Non-pigmented ciliary epithelial cell (primary cell): ENCODE measurements at regions not wholly inside any gene's neighbourhood (a gene's known extent, or its start where the extent isn't known, plus 50 kb on each side); places are given as distances from the start of the nearest gene placed in this dataset.

Experiments
- DNase-seq: peaks from one replicate; pipeline ENCODE4 v3.0.0-alpha.2; 2010; ENCODE audit warnings: low read depth

GRCh38 chr3:14336749-14337598 lies 65.4 kb upstream of the SLC6A6 start:
- DNase-seq: no peak

GRCh38 chr3:14337828-14338227 lies 64.6 kb upstream of the SLC6A6 start:
- DNase-seq: no peak

- no peak for DNase-seq
Measured at GRCh38 chr3:14338242-14338641, 64.2 kb upstream of the SLC6A6 start.

GRCh38 chr3:14338898-14339458 lies 63.4 kb upstream of the SLC6A6 start:
- no peak for DNase-seq

DNA sequence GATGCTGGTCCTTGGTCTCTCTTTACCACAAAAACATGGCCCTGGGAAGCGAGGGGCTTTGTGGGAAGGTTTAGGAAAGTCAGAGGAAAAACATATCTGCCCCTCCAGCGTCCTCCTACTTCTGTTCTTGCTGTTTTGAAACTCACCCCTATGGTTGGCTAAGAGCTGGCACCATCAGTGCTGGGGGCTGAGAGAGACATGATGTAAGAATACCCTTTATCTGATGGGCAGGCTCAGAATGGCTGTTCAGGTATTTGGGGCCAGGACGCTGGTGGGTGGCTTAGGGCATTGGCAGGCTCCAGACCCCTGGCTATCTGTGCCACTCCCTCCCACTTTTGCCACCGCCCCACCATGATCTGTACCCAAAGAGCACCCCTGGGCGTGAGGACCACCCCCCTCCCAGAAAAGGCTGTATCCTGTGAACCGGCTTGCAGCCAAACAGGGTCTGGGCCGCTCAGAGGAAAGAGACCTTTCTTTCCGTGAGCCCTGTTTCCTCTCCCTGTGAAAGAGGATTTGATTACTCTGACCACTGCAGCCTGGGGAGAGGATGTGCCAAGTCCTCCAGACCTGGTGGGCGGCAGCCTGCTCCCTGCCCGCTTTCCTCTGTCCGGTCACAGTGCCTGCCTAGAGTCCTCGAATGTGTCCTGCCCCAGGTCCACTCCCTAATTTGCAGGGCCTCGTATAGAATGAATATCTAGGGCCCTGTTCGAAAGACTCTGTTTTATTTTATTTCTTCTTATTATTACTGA lies 61.3 kb upstream of the SLC6A6 start:
- DNase-seq: no peak

DNA sequence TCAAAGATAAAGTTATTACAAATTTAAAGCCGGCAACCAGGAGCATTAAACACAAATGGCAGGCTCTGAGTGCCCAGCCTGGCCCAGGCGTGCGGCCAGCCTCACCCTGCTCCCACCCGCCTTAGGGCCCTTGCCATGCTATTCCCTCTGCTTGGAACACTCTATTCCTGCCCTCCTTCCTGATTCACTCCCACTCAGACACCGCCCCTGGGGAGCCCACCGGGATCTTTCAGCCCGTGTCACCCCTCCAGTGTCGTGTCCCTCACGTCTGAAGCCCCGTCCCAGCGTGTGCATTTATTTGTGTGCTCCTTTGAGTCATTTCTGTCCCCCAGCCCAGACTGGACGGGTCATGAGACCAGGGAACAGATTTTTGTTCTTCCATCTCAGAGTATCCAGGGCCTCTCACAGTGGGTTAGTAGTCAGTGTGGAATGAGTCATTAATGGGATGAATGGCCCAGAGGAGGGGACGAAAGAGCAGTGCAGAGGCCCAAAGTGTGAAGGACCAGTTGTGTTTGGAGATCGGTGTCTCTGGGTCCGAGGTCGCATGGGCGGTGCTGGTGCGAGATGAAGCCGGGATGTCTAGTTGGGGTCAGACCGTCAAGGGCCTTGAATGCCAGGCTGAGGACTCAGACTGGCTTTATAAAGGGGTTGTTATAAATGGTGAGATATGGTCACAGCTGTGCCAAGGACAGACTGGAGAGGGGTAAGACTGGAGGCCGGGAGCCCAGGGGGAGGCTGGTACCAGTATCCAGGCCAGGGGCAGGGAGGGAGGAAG lies 58.9 kb upstream of the SLC6A6 start:
- DNase-seq: no peak

DNA sequence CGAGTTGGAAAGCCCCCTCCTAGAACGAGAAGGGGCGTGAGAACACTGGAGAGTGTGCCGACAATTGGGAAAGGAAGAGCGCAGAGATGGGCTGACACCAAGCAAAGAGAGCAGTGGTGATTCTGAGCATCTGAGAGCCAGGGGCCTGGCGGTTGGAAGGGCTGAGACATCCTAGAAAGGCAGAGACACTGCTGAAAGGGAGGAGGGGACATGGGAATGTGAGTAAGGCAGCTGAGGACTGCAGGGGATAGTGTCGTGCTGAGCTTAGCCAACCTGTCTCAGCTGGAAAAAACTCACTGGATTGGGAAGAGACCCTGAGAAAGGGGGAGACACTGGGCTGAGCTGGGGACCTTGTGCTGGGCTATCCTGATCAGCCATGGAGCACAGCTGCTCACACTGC lies 58.1 kb upstream of the SLC6A6 start:
- DNase-seq: no peak

GRCh38 chr3:14345496-14346150 lies 56.8 kb upstream of the SLC6A6 start:
- DNase-seq: no peak

- no peak for DNase-seq
Measured at GRCh38 chr3:14346191-14346590, 56.2 kb upstream of the SLC6A6 start.

DNA sequence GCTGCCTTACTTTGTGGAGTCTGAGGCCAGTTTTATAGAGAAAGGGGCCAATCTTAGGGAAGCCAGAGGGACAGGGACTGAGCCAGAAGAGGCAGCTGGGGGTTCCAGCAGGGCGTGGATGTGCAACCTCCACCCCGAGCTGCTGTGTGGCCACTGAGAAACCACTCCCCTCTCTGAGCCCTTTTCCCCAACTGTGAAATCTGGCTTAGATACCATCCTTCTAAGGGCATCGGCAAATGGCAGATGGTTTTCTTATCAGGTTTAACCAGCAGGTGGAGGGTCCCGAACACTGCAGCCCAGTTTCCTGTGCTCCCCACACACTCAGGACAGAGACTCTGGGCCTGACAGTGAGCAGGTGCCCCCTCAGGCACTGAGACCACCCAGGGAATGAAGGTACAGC lies 55.8 kb upstream of the SLC6A6 start:
- DNase-seq: no peak

GRCh38 chr3:14347110-14347509 lies 55.3 kb upstream of the SLC6A6 start:
- no peak for DNase-seq

- DNase-seq: no peak
Measured at GRCh38 chr3:14351617-14352001, 50.8 kb upstream of the SLC6A6 start.

- no peak for DNase-seq
Measured at GRCh38 chr3:14352002-14352627, 50.3 kb upstream of the SLC6A6 start.
